ENCODE measurements at regions not wholly inside any gene's neighbourhood (a gene's known extent, or its start where the extent isn't known, plus 50 kb on each side); places are given as distances from the start of the nearest gene placed in this dataset.
"Not testable (repeated sequence)": the region's sequence is repeated elsewhere in the genome, so short reads cannot be mapped to it uniquely, and the experiment has no call there.

GRCh38 chr5:152106571-152106970 lies 181.9 kb upstream of the GLRA1 start:
- H3K4me3 ChIP-seq (ENCODE audit: low read length) = no peak overlapping the region
- TF ChIP-seq EZH2phosphoT487 (IDR thresholded peaks at IDR 0.05; ENCODE audit: low read depth) (no peak), CTCF (IDR thresholded peaks at IDR 0.05; ENCODE audit: low read depth, low read length) (no peak)
- H4K20me1 ChIP-seq (ENCODE audit: insufficient read depth, low read length) = no peaks in the 10 kb centered on the region
- H3K79me2 ChIP-seq (ENCODE audit: low read length) = no peaks in the 10 kb centered on the region
- H2AFZ ChIP-seq (ENCODE audit: low read depth, low read length) = no peak overlapping the region
- H3K4me1 ChIP-seq (ENCODE audit: low read length) = no peaks in the 10 kb centered on the region
- no peak overlapping the region for H3K4me2 ChIP-seq (ENCODE audit: low read length)
- no peaks in the 10 kb centered on the region for H3K36me3 ChIP-seq (replicated peaks; ENCODE audit: low read depth, low read length)
- no peak overlapping the region for H3K9ac ChIP-seq (ENCODE audit: low read length)
- H3K9me3 ChIP-seq (ENCODE audit: insufficient read depth, low read length) = no peaks in the 10 kb centered on the region
- no peaks in the 10 kb centered on the region for H3K27me3 ChIP-seq (ENCODE audit: low read depth, low read length)
- no peak overlapping the region for H3K27ac ChIP-seq (ENCODE audit: low read length)

DNA sequence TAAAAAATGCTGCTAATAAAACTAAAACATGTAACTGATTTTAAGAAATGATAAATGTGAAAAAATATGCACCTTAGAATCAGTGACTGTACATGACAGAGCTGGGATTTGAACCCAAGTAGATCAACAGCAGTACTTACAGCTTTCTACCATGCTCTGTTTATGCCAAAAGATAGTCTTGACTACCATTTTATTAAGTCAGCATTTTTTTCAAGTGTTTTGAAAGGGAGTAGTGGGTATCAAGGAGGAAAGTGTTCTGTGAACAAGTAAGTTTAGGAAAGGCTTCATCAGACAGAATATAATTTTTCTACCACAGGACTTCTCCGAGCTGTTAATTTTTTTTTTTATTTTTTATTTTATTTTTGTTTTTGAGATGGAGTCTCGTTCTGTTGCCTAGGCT lies 180.4 kb upstream of the GLRA1 start:
- Histone ChIP-seq H3K27me3 (ENCODE audit: low read depth, low read length) (no peaks in the 10 kb centered on the region), H4K20me1 (ENCODE audit: insufficient read depth, low read length) (no peaks in the 10 kb centered on the region), H3K9ac (ENCODE audit: low read length) (no peak overlapping the region), H3K9me3 (ENCODE audit: insufficient read depth, low read length) (no peaks in the 10 kb centered on the region), H3K4me1 (ENCODE audit: low read length) (no peaks in the 10 kb centered on the region), H3K79me2 (ENCODE audit: low read length) (no peaks in the 10 kb centered on the region), H2AFZ (ENCODE audit: low read depth, low read length) (no peak overlapping the region), H3K4me2 (ENCODE audit: low read length) (no peak overlapping the region), H3K36me3 (replicated peaks; ENCODE audit: low read depth, low read length) (no peaks in the 10 kb centered on the region), H3K4me3 (ENCODE audit: low read length) (no peak overlapping the region), H3K27ac (ENCODE audit: low read length) (no peak overlapping the region)
- TF ChIP-seq EZH2phosphoT487 (IDR thresholded peaks at IDR 0.05; ENCODE audit: low read depth) (no peak), CTCF (IDR thresholded peaks at IDR 0.05; ENCODE audit: low read depth, low read length) (no peak)

GRCh38 chr5:152104211-152104610 lies 179.6 kb upstream of the GLRA1 start:
- no peaks in the 10 kb centered on the region for H3K4me1 ChIP-seq (ENCODE audit: low read length)
- no peak overlapping the region for H3K4me2 ChIP-seq (ENCODE audit: low read length)
- H4K20me1 ChIP-seq (ENCODE audit: insufficient read depth, low read length) = no peaks in the 10 kb centered on the region
- no peak overlapping the region for H2AFZ ChIP-seq (ENCODE audit: low read depth, low read length)
- no peak overlapping the region for H3K4me3 ChIP-seq (ENCODE audit: low read length)
- TF ChIP-seq CTCF (IDR thresholded peaks at IDR 0.05; ENCODE audit: low read depth, low read length) (no peak), EZH2phosphoT487 (IDR thresholded peaks at IDR 0.05; ENCODE audit: low read depth) (no peak)
- no peaks in the 10 kb centered on the region for H3K9me3 ChIP-seq (ENCODE audit: insufficient read depth, low read length)
- H3K36me3 ChIP-seq (replicated peaks; ENCODE audit: low read depth, low read length) = no peaks in the 10 kb centered on the region
- no peaks in the 10 kb centered on the region for H3K27me3 ChIP-seq (ENCODE audit: low read depth, low read length)
- H3K27ac ChIP-seq (ENCODE audit: low read length) = no peak overlapping the region
- no peak overlapping the region for H3K9ac ChIP-seq (ENCODE audit: low read length)
- no peaks in the 10 kb centered on the region for H3K79me2 ChIP-seq (ENCODE audit: low read length)

- not testable (repeated sequence) for H2AFZ ChIP-seq (ENCODE audit: low read depth, low read length); H3K36me3 ChIP-seq (replicated peaks; ENCODE audit: low read depth, low read length)
Measured at GRCh38 chr5:152102908-152103307, 178.3 kb upstream of the GLRA1 start.

GRCh38 chr5:152102057-152102456 lies 177.4 kb upstream of the GLRA1 start:
- Histone ChIP-seq H3K4me1 (ENCODE audit: low read length) (no peaks in the 10 kb centered on the region), H3K27ac (ENCODE audit: low read length) (no peak overlapping the region)
- TF ChIP-seq CTCF (IDR thresholded peaks at IDR 0.05; ENCODE audit: low read depth, low read length) = no peak
- no peak for TF ChIP-seq EZH2phosphoT487 (IDR thresholded peaks at IDR 0.05; ENCODE audit: low read depth)

More at GRCh38 chr5:152102908-152103307, 178.3 kb upstream of the GLRA1 start:
- H3K4me2 ChIP-seq (ENCODE audit: low read length); H3K79me2 ChIP-seq (ENCODE audit: low read length); H3K9ac ChIP-seq (ENCODE audit: low read length); H3K4me3 ChIP-seq (ENCODE audit: low read length); H3K27me3 ChIP-seq (ENCODE audit: low read depth, low read length); H3K4me1 ChIP-seq (ENCODE audit: low read length); H4K20me1 ChIP-seq (ENCODE audit: insufficient read depth, low read length); H3K27ac ChIP-seq (ENCODE audit: low read length); H3K9me3 ChIP-seq (ENCODE audit: insufficient read depth, low read length): not testable (repeated sequence)

More at GRCh38 chr5:152102057-152102456, 177.4 kb upstream of the GLRA1 start:
- Histone ChIP-seq H3K27me3 (ENCODE audit: low read depth, low read length) (no peaks in the 10 kb centered on the region), H4K20me1 (ENCODE audit: insufficient read depth, low read length) (no peaks in the 10 kb centered on the region), H3K9me3 (ENCODE audit: insufficient read depth, low read length) (no peaks in the 10 kb centered on the region), H3K9ac (ENCODE audit: low read length) (no peak overlapping the region), H3K4me2 (ENCODE audit: low read length) (no peak overlapping the region), H2AFZ (ENCODE audit: low read depth, low read length) (no peak overlapping the region), H3K36me3 (replicated peaks; ENCODE audit: low read depth, low read length) (no peaks in the 10 kb centered on the region), H3K79me2 (ENCODE audit: low read length) (no peaks in the 10 kb centered on the region), H3K4me3 (ENCODE audit: low read length) (no peak overlapping the region)

Measured in OCI-LY3 (cell line).